PFSK-1 (cell line): ENCODE measurements at regions not wholly inside any gene's neighbourhood (a gene's known extent, or its start where the extent isn't known, plus 50 kb on each side); places are given as distances from the start of the nearest gene placed in this dataset.

ENCODE experiments used
- FOXP2 ChIP-seq: optimal IDR thresholded peaks from 2 replicates; pipeline ENCODE3; 2011; ENCODE audit warnings: borderline replicate concordance, control low read depth, inconsistent platforms; ENCODE audit not compliant: insufficient read depth; ENCODE audit errors: extremely low read length, extremely low read depth
- POLR2AphosphoS5 ChIP-seq: IDR thresholded peaks from 2 replicates; pipeline ENCODE4 v1.6.1; 2012; ENCODE audit warnings: low read depth, mild to moderate bottlenecking, control low read depth, low read length, moderate library complexity
- REST ChIP-seq, 2 experiments: IDR thresholded peaks; 2 replicates each; pipeline versions ENCODE4 v1.6.1 to v1.8.0; 2011 to 2012; ENCODE audit warnings: low read depth in 2 of 2, low read length in 2 of 2, control low read depth in 1 of 2, inconsistent platforms in 1 of 2, mild to moderate bottlenecking in 1 of 2, moderate library complexity in 1 of 2; ENCODE audit not compliant: insufficient read depth in 1 of 2
- SIN3A ChIP-seq: IDR thresholded peaks from 2 replicates; pipeline ENCODE4 v1.6.1; 2012; ENCODE audit warnings: mild to moderate bottlenecking, low read length, moderate library complexity, borderline replicate concordance; ENCODE audit not compliant: insufficient read depth
- TAF1 ChIP-seq: IDR thresholded peaks from 2 replicates; pipeline ENCODE4 v1.6.1; 2012; ENCODE audit warnings: low read length, control low read depth, borderline replicate concordance; ENCODE audit not compliant: insufficient read depth

DNA sequence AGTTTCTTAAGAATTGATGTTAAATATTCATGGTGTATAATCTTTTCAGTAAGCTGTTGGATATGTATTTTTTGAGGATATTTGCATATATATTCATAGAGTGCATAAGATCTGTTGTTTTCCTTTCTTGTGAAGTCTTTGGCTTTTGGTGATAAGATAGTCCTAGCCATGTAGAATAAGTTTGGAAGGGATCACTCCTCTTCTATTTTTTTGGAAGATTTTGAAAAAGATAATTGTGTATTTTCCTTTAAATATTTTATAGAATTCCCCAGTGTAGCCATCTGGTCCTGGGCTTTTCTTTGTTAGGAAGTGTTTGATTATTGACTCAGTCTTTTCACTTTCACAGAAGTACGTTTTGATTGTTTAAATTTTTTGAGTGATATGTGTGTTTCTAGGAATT, 318.8 kb upstream of the CDH10 start:
- TF ChIP-seq REST (IDR thresholded peaks at IDR 0.05; ENCODE audit: insufficient read depth in 1 of 2, low read depth in 2 of 2, low read length in 2 of 2) (no peak), TAF1 (no peak), FOXP2 (no peak), SIN3A (no peak), POLR2AphosphoS5 (no peak)

DNA sequence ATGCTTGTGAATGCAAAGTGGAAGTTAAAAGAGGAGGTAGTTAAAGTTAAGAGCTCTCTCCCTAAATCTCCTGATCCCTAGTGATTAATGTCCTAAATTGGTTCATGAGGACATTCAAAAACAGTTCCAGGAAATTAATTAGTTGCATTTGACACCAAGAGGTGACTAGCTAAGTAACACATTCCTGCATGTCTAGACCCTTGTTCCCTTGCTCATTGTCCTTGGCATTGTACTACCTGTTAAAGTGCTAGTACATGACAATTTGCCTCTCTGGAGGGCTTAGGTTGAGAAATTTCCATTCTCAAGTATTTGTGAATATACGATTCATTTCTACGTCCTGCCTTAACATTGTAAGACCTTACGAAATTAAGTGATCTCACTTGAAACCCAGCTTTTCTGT, 278.6 kb upstream of the CDH10 start:
- no peak for TF ChIP-seq POLR2AphosphoS5
- no peak for TF ChIP-seq SIN3A
- no peak for TF ChIP-seq REST (IDR thresholded peaks at IDR 0.05; ENCODE audit: insufficient read depth in 1 of 2, low read depth in 2 of 2, low read length in 2 of 2)
- TF ChIP-seq TAF1 = no peak

DNA sequence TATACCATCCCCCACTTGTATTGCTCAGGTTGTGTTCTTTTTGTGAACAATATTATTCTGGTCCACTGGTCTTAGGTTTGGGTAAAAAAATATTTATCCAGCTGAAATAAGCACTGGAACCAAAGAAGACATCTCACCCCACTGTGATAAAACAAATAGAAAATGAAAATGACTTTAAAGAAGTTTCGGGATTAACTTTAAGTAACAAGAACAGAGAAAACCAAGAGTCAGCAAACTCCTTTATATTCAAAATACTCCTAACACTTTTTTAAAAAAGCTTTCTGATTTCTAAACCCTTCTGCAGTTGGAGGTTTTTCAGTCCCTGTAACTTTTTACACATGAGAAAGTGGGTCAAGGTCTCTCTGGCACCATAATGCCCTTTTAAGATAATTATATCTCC, 273.9 kb upstream of the CDH10 start:
- TF ChIP-seq POLR2AphosphoS5 (no peak), SIN3A (no peak), REST (IDR thresholded peaks at IDR 0.05; ENCODE audit: insufficient read depth in 1 of 2, low read depth in 2 of 2, low read length in 2 of 2) (no peak), TAF1 (no peak), FOXP2 (no peak)

GRCh38 chr5:24916863-24917262, 272.1 kb upstream of the CDH10 start:
- TF ChIP-seq POLR2AphosphoS5 = no peak
- no peak for TF ChIP-seq SIN3A
- TF ChIP-seq FOXP2 = no peak
- no peak for TF ChIP-seq TAF1
- TF ChIP-seq REST (IDR thresholded peaks at IDR 0.05; ENCODE audit: insufficient read depth in 1 of 2, low read depth in 2 of 2, low read length in 2 of 2) = no peak

DNA sequence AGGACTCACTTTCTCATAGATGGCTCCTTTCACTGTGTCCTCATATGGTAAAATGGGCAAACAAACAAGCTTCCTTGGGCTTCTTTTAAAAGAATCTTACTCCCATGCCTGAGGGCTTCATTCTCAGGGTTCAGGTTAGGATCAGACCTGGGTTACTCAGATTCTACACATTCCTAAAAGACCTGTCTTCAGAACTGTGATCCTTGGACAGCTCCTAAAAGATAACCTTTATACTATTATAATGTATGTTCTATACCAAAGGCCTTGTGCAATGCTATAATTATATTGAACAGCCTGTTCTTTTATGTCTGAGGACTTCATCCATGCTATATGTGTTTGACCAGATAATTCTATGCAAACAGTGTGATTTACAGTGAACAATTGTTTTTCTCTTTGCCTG, 264.4 kb upstream of the CDH10 start:
- TF ChIP-seq SIN3A (no peak), REST (IDR thresholded peaks at IDR 0.05; ENCODE audit: insufficient read depth in 1 of 2, low read depth in 2 of 2, low read length in 2 of 2) (peak in 1 of 2 experiments; percentile 29; a peak in 1 of 4 replicates), POLR2AphosphoS5 (no peak), TAF1 (no peak)
